Erythroblast (primary cell): ENCODE measurements at regions not wholly inside any gene's neighbourhood (a gene's known extent, or its start where the extent isn't known, plus 50 kb on each side); places are given as distances from the start of the nearest gene placed in this dataset.

Source experiments
- DNase-seq, 2 experiments: peaks; one replicate each; lab custom pipeline; 2025; lab: John Stamatoyannopoulos, UW
- GATA1 ChIP-seq: IDR thresholded peaks from 2 replicates; pipeline ENCODE4 v1.6.1; 2011; ENCODE audit warnings: low read depth, mild to moderate bottlenecking, control low read depth, low read length, moderate library complexity
- POLR2A ChIP-seq: IDR thresholded peaks from 2 replicates; pipeline ENCODE4 v1.6.1; 2011; ENCODE audit warnings: mild to moderate bottlenecking, low read length

GRCh38 chr22:19621373-19622060 lies 92.8 kb upstream of the SEPTIN5 start:
- TF ChIP-seq POLR2A (no peak), GATA1 (no peak)
- DNase-seq = no peak

GRCh38 chr22:19622061-19622441 lies 92.3 kb upstream of the SEPTIN5 start:
- no peak for TF ChIP-seq POLR2A
- TF ChIP-seq GATA1 = no peak
- DNase-seq = no peak

GRCh38 chr22:19625331-19626041 lies 88.8 kb upstream of the SEPTIN5 start:
- no peak for TF ChIP-seq GATA1
- no peak for TF ChIP-seq POLR2A
- DNase-seq = no peak

GRCh38 chr22:19626042-19626587 lies 88.2 kb upstream of the SEPTIN5 start:
- TF ChIP-seq POLR2A (no peak), GATA1 (no peak)
- no peak for DNase-seq

- TF ChIP-seq GATA1 (no peak), POLR2A (no peak)
- DNase-seq = no peak
These were observed 87.6 kb upstream of the SEPTIN5 start for GRCh38 chr22:19626666-19627065.

GRCh38 chr22:19628038-19628776 lies 86.1 kb upstream of the SEPTIN5 start:
- no peak for TF ChIP-seq GATA1
- TF ChIP-seq POLR2A = no peak
- DNase-seq = no peak

GRCh38 chr22:19629331-19629719 lies 85.0 kb upstream of the SEPTIN5 start:
- TF ChIP-seq GATA1 (no peak), POLR2A (no peak)
- DNase-seq = no peak

- DNase-seq = peak; percentile 73 to 86
- TF ChIP-seq GATA1 (no peak), POLR2A (no peak)
These were observed 84.4 kb upstream of the SEPTIN5 start for GRCh38 chr22:19629720-19630419.

GRCh38 chr22:19630614-19631013 lies 83.7 kb upstream of the SEPTIN5 start:
- TF ChIP-seq GATA1 (no peak), POLR2A (no peak)
- no peak for DNase-seq

- peak; percentile 36 to 49 for DNase-seq
These were observed 82.2 kb upstream of the SEPTIN5 start for GRCh38 chr22:19631899-19632667.

GRCh38 chr22:19632668-19633148 lies 81.6 kb upstream of the SEPTIN5 start:
- TF ChIP-seq GATA1 (no peak), POLR2A (no peak)
- no peak for DNase-seq

More at GRCh38 chr22:19631899-19632667, 82.2 kb upstream of the SEPTIN5 start:
- TF ChIP-seq POLR2A (no peak), GATA1 (no peak)

GRCh38 chr22:19634226-19634975 lies 79.9 kb upstream of the SEPTIN5 start:
- TF ChIP-seq POLR2A (no peak), GATA1 (no peak)

GRCh38 chr22:19635644-19636043 lies 78.7 kb upstream of the SEPTIN5 start:
- no peak for DNase-seq
- TF ChIP-seq GATA1 = no peak
- TF ChIP-seq POLR2A = no peak

More at GRCh38 chr22:19634226-19634975, 79.9 kb upstream of the SEPTIN5 start:
- no peak for DNase-seq
